Osteoblast (primary cell): ENCODE measurements at regions not wholly inside any gene's neighbourhood (a gene's known extent, or its start where the extent isn't known, plus 50 kb on each side); places are given as distances from the start of the nearest gene placed in this dataset.

Experiments used
- DNase-seq: peaks from one replicate; pipeline ENCODE4 v3.0.0; 2011; ENCODE audit warnings: low spot score, mixed read lengths; ENCODE audit not compliant: insufficient read length; ENCODE audit errors: missing footprints
- H2AFZ ChIP-seq: 2 replicates; pipeline ENCODE4 v1.6.0; 2011; ENCODE audit warnings: mild to moderate bottlenecking, low read length
- H3K27ac ChIP-seq: 2 replicates; pipeline ENCODE4 v1.5.1; 2011; ENCODE audit warnings: mild to moderate bottlenecking, low read depth, low read length, moderate library complexity
- H3K27me3 ChIP-seq: 2 replicates; pipeline ENCODE4 v1.6.0; 2012; ENCODE audit warnings: mild to moderate bottlenecking, control low read depth, inconsistent platforms, low read length, moderate library complexity; ENCODE audit not compliant: insufficient read depth
- H3K36me3 ChIP-seq: 2 replicates; pipeline ENCODE4 v1.5.1; 2011; ENCODE audit warnings: mild to moderate bottlenecking, low read length, control low read depth, moderate library complexity; ENCODE audit not compliant: insufficient read depth
- H3K4me1 ChIP-seq: 2 replicates; pipeline ENCODE4 v1.5.1; 2011; ENCODE audit warnings: mild to moderate bottlenecking, low read length, control low read depth, moderate library complexity; ENCODE audit not compliant: insufficient read depth
- H3K4me2 ChIP-seq: 2 replicates; pipeline ENCODE4 v1.6.0; 2011; ENCODE audit warnings: mild to moderate bottlenecking, low read length; ENCODE audit not compliant: insufficient read depth
- H3K4me3 ChIP-seq: fragments of 200-600 bp; sonication (generic); 3 replicates; pipeline ENCODE4 v1.5.1; 2012; ENCODE audit warnings: mild to moderate bottlenecking, low read length, inconsistent platforms; ENCODE audit not compliant: insufficient read depth
- H3K79me2 ChIP-seq: 2 replicates; pipeline ENCODE4 v1.6.0; 2012; ENCODE audit warnings: mild to moderate bottlenecking, low read length, control low read depth, inconsistent platforms; ENCODE audit not compliant: insufficient read depth
- H3K9me3 ChIP-seq: 2 replicates; pipeline ENCODE4 v1.5.1; 2011; ENCODE audit warnings: low read depth, low read length, control low read depth
- H4K20me1 ChIP-seq: 2 replicates; pipeline ENCODE4 v1.6.0; 2012; ENCODE audit warnings: mild to moderate bottlenecking, low read length, control low read depth; ENCODE audit not compliant: insufficient read depth
- TF ChIP-seq, protein P1 (sequence below): IDR thresholded peaks from 2 replicates; pipeline ENCODE4 v1.5.1; 2011; ENCODE audit warnings: mild to moderate bottlenecking, low read depth, low read length, moderate library complexity; ENCODE audit errors: extremely low read depth

DNA sequence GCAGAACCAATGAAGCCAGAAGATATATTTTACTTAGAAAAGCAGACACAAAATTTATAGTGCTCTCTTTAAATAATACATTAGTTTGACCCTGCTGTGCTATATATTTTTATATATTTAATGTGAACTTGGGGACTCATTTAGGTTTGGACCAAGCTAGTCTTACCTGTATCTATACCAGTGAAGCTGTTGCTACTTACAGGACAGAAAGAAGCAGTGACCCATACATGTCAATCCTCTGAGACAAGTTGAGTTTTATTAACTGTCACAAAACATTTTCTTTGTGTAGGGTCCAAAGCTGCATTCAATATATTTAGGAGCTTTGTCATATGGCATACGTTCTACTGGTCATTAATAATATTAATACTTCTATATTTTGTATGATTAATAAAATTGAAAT lies 327.7 kb upstream of the NUDT12 start:
- no peak overlapping the region for H3K4me3 ChIP-seq
- H3K4me1 ChIP-seq, result no peaks in the 10 kb centered on the region
- no peaks in the 10 kb centered on the region for H3K79me2 ChIP-seq
- no peak overlapping the region for H2AFZ ChIP-seq
- no peak for DNase-seq
- TF ChIP-seq, protein P1, sequence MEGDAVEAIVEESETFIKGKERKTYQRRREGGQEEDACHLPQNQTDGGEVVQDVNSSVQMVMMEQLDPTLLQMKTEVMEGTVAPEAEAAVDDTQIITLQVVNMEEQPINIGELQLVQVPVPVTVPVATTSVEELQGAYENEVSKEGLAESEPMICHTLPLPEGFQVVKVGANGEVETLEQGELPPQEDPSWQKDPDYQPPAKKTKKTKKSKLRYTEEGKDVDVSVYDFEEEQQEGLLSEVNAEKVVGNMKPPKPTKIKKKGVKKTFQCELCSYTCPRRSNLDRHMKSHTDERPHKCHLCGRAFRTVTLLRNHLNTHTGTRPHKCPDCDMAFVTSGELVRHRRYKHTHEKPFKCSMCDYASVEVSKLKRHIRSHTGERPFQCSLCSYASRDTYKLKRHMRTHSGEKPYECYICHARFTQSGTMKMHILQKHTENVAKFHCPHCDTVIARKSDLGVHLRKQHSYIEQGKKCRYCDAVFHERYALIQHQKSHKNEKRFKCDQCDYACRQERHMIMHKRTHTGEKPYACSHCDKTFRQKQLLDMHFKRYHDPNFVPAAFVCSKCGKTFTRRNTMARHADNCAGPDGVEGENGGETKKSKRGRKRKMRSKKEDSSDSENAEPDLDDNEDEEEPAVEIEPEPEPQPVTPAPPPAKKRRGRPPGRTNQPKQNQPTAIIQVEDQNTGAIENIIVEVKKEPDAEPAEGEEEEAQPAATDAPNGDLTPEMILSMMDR, result no peak
- H3K27me3 ChIP-seq, result no peaks in the 10 kb centered on the region
- H3K36me3 ChIP-seq, result no peaks in the 10 kb centered on the region
- no peaks in the 10 kb centered on the region for H3K9me3 ChIP-seq
- H3K4me2 ChIP-seq, result no peak overlapping the region
- H3K27ac ChIP-seq, result no peak overlapping the region
- no peaks in the 10 kb centered on the region for H4K20me1 ChIP-seq

DNA sequence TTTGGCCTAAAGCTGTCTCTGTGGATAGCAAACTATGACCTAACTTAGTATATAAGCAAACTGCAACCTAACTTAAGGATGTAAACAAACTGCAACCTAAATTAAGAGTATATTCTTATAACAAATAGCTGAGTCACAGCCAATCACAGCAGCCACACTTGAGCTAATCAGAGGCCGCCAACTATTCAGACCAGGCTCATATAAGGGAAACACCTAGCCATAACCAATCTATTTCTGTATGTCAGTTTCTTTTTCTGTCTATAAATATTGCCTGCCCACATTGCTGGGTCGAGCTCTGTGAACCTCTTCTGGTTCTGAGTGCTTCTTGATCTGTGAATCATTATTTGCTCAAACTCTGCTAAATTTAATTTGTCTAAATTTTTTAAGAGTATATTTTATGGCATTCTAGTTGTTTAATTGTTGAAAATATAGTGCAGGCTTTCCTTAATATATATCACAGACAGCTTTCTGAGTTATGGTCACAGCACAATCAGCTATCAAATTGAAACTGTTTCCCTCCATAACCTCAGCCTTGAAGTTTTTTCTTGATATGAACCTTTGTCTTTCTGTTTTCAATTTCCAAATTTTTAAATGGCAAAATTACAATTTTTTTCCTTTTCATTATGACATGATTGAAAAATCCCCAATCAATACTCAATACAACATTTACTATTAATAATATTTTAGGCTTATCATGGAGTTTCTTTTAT lies 327.1 kb upstream of the NUDT12 start:
- Histone ChIP-seq H3K9me3 (no peaks in the 10 kb centered on the region), H2AFZ (peak overlapping the region; percentile 42), H3K36me3 (no peaks in the 10 kb centered on the region), H3K79me2 (no peaks in the 10 kb centered on the region), H4K20me1 (no peaks in the 10 kb centered on the region), H3K4me1 (no peaks in the 10 kb centered on the region), H3K27me3 (no peaks in the 10 kb centered on the region), H3K4me2 (no peak overlapping the region), H3K4me3 (no peak overlapping the region), H3K27ac (no peak overlapping the region)
- DNase-seq, result no peak
- TF ChIP-seq, protein P1, result no peak

DNA sequence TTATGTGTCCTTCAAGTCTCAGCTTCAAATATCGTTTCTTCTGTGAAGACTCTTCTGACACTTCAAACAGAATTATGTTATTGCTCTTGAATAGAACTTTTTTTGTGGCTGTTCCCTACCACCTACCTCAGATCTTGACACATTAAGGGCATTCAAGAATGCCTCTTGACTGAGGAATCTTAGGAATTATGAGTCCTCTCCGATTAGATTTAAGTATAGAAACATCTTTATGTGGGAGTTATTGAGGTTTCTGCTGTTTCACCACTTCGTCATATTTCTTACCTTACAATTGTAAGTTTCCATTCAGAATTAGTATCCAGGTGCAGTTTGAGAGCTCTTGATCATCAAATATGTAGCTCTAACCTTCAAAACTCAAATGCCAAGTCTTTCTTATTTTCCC lies 324.2 kb upstream of the NUDT12 start:
- Histone ChIP-seq H3K36me3 (no peaks in the 10 kb centered on the region), H3K4me2 (no peak overlapping the region), H3K9me3 (no peaks in the 10 kb centered on the region), H3K4me1 (no peaks in the 10 kb centered on the region), H3K4me3 (no peak overlapping the region), H3K27ac (no peak overlapping the region), H4K20me1 (no peaks in the 10 kb centered on the region), H2AFZ (peak overlapping the region; percentile 5), H3K27me3 (no peaks in the 10 kb centered on the region), H3K79me2 (no peaks in the 10 kb centered on the region)
- TF ChIP-seq, protein P1, result no peak
- no peak for DNase-seq

DNA sequence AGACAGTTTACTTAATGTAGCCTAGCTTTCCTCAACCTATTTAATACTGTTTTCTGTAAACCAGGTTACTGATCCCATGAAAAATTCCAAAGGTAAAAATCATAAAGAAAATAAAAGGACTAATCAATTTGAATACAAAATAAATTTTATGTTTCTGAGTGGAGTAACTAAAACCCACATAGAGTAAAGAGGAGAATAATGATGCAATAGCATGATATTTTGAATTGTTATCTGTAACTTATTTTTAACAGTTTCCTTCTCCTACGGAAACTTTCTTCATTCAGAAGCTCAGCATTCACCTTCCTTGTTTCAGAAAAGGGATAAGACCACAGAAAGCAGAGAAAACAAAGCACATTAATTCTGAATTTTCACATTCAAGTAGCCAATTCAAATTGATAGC lies 320.6 kb upstream of the NUDT12 start:
- TF ChIP-seq, protein P1, result no peak
- H2AFZ ChIP-seq, result peak overlapping the region; percentile 26
- DNase-seq, result no peak
- no peak overlapping the region for H3K4me2 ChIP-seq
- H3K36me3 ChIP-seq, result no peaks in the 10 kb centered on the region
- H3K9me3 ChIP-seq, result no peaks in the 10 kb centered on the region
- H3K4me3 ChIP-seq, result no peak overlapping the region
- no peaks in the 10 kb centered on the region for H3K4me1 ChIP-seq
- no peaks in the 10 kb centered on the region for H3K27me3 ChIP-seq
- no peaks in the 10 kb centered on the region for H3K79me2 ChIP-seq
- no peak overlapping the region for H3K27ac ChIP-seq
- H4K20me1 ChIP-seq, result no peaks in the 10 kb centered on the region
